Keratinocyte (primary cell): ENCODE measurements at regions not wholly inside any gene's neighbourhood (a gene's known extent, or its start where the extent isn't known, plus 50 kb on each side); places are given as distances from the start of the nearest gene placed in this dataset.

Experiments
- DNase-seq: peaks from one replicate; pipeline ENCODE4 v3.0.0-alpha.2; 2011; ENCODE audit warnings: low read depth, missing footprints, low spot score
- FAIRE-seq: peaks from 2 replicates; lab custom pipeline; 2011; peaks lifted over from hg19 to GRCh38; lab: Jason Lieb, UNC
- H2AFZ ChIP-seq: 2 replicates; pipeline ENCODE4 v1.6.0; 2012; ENCODE audit warnings: low read length, control low read depth, inconsistent platforms; ENCODE audit not compliant: control insufficient read depth
- H3K27ac ChIP-seq: 2 replicates; pipeline ENCODE4 v1.5.1; 2011; ENCODE audit warnings: low read length; ENCODE audit not compliant: control insufficient read depth, insufficient read depth
- H3K27me3 ChIP-seq: 3 replicates; pipeline ENCODE4 v1.6.0; 2011; ENCODE audit warnings: low read length; ENCODE audit not compliant: control insufficient read depth, insufficient read depth; ENCODE audit errors: extremely low read depth
- H3K36me3 ChIP-seq, 2 experiments: 2 replicates in 1 of 2; 3 replicates in 1 of 2; pipeline ENCODE4 v1.5.1; 2011; ENCODE audit warnings: low read length in 2 of 2, mild to moderate bottlenecking in 1 of 2; ENCODE audit not compliant: control insufficient read depth in 2 of 2, insufficient read depth in 2 of 2; ENCODE audit errors: extremely low read depth in 1 of 2
- H3K4me1 ChIP-seq: 3 replicates; pipeline ENCODE4 v1.5.1; 2011; ENCODE audit warnings: low read length; ENCODE audit not compliant: control insufficient read depth, insufficient read depth; ENCODE audit errors: extremely low read depth
- H3K4me2 ChIP-seq: 3 replicates; pipeline ENCODE4 v1.6.0; 2011; ENCODE audit warnings: low read depth, low read length; ENCODE audit not compliant: control insufficient read depth, insufficient read depth; ENCODE audit errors: extremely low read depth
- H3K4me3 ChIP-seq, 3 experiments: fragments of 200-600 bp in 1 of 3; sonication (generic) in 1 of 3; 2 replicates in 2 of 3; 3 replicates in 1 of 3; pipeline ENCODE4 v1.5.1; 2011 to 2016; ENCODE audit warnings: low read length in 3 of 3, mild to moderate bottlenecking in 3 of 3, control low read depth in 2 of 3, inconsistent platforms in 1 of 3, low read depth in 1 of 3, mixed read lengths in 1 of 3, mixed run types in 1 of 3, moderate library complexity in 1 of 3; ENCODE audit not compliant: control insufficient read depth in 2 of 3, insufficient read depth in 2 of 3; ENCODE audit errors: extremely low read depth in 1 of 3
- H3K79me2 ChIP-seq: 2 replicates; pipeline ENCODE4 v1.6.0; 2012; ENCODE audit warnings: low read length; ENCODE audit not compliant: control insufficient read depth, insufficient read depth
- H3K9ac ChIP-seq: 3 replicates; pipeline ENCODE4 v1.6.0; 2011; ENCODE audit warnings: low read length; ENCODE audit not compliant: control insufficient read depth, insufficient read depth; ENCODE audit errors: extremely low read depth
- H3K9me1 ChIP-seq: 3 replicates; pipeline ENCODE4 v1.6.0; 2011; ENCODE audit warnings: low read length; ENCODE audit not compliant: control insufficient read depth, insufficient read depth; ENCODE audit errors: extremely low read depth
- H3K9me3 ChIP-seq: 2 replicates; pipeline ENCODE4 v1.5.1; 2012; ENCODE audit warnings: low read depth, low read length; ENCODE audit not compliant: control insufficient read depth
- H4K20me1 ChIP-seq: 3 replicates; pipeline ENCODE4 v1.6.0; 2011; ENCODE audit warnings: low read length; ENCODE audit not compliant: control insufficient read depth, insufficient read depth; ENCODE audit errors: extremely low read depth
- EZH2 ChIP-seq: IDR thresholded peaks from one replicate; pipeline ENCODE4 v1.6.1; 2012; ENCODE audit warnings: inconsistent platforms, mild to moderate bottlenecking, low read length, moderate library complexity
- dilution Hi-C: fragments of 300-500 bp; cut with MboI; formaldehyde crosslinking; loops from one replicate; pipeline ENCODE4 v1.7.0; 2020; ENCODE audit warnings: low sequenced_read_pairs; ENCODE audit not compliant: extremely low pct_ligation_motif_present
- TF ChIP-seq, protein P1 (sequence below), 3 experiments: IDR thresholded peaks in 1 of 3; conservative IDR thresholded peaks in 1 of 3; optimal IDR thresholded peaks in 1 of 3; 2 replicates in 2 of 3; 3 replicates in 1 of 3; pipeline versions ENCODE3 to v1.5.1; 2011; ENCODE audit warnings: low read length in 3 of 3, mild to moderate bottlenecking in 3 of 3, moderate library complexity in 2 of 3, control low read depth in 1 of 3, inconsistent platforms in 1 of 3; ENCODE audit not compliant: insufficient read depth in 2 of 3; ENCODE audit errors: extremely low read depth in 1 of 3

- DNase-seq (no peak), FAIRE-seq (no peak)
- Histone ChIP-seq H3K36me3 (no peaks in the 10 kb centered on the region), H3K4me3 (no peak overlapping the region), H3K79me2 (no peaks in the 10 kb centered on the region), H3K27me3 (no peaks in the 10 kb centered on the region), H3K4me1 (peaks cover 6% of the 10 kb centered on the region), H3K27ac (no peak overlapping the region), H3K9me3 (no peaks in the 10 kb centered on the region), H4K20me1 (no peaks in the 10 kb centered on the region), H2AFZ (no peak overlapping the region), H3K4me2 (no peak overlapping the region), H3K9ac (no peak overlapping the region), H3K9me1 (no peaks in the 10 kb centered on the region)
- dilution Hi-C loops = no loop called here
- TF ChIP-seq, protein P1, sequence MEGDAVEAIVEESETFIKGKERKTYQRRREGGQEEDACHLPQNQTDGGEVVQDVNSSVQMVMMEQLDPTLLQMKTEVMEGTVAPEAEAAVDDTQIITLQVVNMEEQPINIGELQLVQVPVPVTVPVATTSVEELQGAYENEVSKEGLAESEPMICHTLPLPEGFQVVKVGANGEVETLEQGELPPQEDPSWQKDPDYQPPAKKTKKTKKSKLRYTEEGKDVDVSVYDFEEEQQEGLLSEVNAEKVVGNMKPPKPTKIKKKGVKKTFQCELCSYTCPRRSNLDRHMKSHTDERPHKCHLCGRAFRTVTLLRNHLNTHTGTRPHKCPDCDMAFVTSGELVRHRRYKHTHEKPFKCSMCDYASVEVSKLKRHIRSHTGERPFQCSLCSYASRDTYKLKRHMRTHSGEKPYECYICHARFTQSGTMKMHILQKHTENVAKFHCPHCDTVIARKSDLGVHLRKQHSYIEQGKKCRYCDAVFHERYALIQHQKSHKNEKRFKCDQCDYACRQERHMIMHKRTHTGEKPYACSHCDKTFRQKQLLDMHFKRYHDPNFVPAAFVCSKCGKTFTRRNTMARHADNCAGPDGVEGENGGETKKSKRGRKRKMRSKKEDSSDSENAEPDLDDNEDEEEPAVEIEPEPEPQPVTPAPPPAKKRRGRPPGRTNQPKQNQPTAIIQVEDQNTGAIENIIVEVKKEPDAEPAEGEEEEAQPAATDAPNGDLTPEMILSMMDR (optimal IDR thresholded peaks at IDR 0.05 in 1 of 3, IDR thresholded peaks at IDR 0.05 in 1 of 3, conservative IDR thresholded peaks at IDR 0.05 in 1 of 3; ENCODE audit: extremely low read depth in 1 of 3, insufficient read depth in 2 of 3, low read length in 3 of 3) = no peak
- no peak for TF ChIP-seq EZH2
These were observed 95.2 kb upstream of the PWP1 start for GRCh38 chr12:107590413-107590812.

DNA sequence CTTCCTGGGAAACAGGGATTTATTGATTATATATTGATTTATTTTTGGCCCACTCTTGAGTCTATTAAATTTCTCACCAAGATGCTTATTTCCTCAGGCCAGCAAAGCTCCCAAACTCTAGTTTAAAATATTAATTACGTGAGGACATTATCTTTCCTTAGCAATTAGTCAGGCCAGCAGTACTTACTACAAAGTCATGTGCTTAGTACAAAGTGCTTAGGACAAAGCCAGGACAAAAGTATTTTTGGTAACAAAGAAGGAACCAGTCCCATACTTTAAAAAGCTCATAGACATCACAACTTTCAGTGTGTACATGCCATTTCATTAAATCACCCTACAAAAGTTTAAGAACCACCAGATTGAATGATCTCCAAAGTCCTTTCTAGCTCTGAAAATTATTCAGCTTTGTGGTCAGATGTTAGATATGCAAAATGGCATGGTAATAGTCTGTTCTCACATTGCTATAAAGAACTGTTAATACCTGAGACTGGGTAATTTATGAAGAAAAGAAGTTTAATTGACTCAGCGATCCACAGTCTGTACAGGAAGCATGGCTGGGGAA, 94.7 kb upstream of the PWP1 start:
- Histone ChIP-seq H3K36me3 (no peaks in the 10 kb centered on the region), H3K79me2 (no peaks in the 10 kb centered on the region), H3K27me3 (no peaks in the 10 kb centered on the region), H3K9ac (no peak overlapping the region), H3K4me2 (no peak overlapping the region), H3K9me1 (no peaks in the 10 kb centered on the region), H4K20me1 (no peaks in the 10 kb centered on the region), H3K4me3 (no peak overlapping the region), H3K27ac (no peak overlapping the region), H3K9me3 (no peaks in the 10 kb centered on the region), H3K4me1 (peaks cover 7% of the 10 kb centered on the region), H2AFZ (no peak overlapping the region)
- DNase-seq = no peak
- TF ChIP-seq, protein P1 (optimal IDR thresholded peaks at IDR 0.05 in 1 of 3, IDR thresholded peaks at IDR 0.05 in 1 of 3, conservative IDR thresholded peaks at IDR 0.05 in 1 of 3; ENCODE audit: extremely low read depth in 1 of 3, insufficient read depth in 2 of 3, low read length in 3 of 3) = no peak
- TF ChIP-seq EZH2 = no peak
- FAIRE-seq = no peak
- dilution Hi-C loops = no loop called here
